GM21526 (cell line): ENCODE measurements at regions not wholly inside any gene's neighbourhood (a gene's known extent, or its start where the extent isn't known, plus 50 kb on each side); places are given as distances from the start of the nearest gene placed in this dataset.
"Not testable (repeated sequence)": the region's sequence is repeated elsewhere in the genome, so short reads cannot be mapped to it uniquely, and the experiment has no call there.

Source experiments
- ATAC-seq: cut with Tn5 transposase; IDR thresholded peaks from one replicate; pipeline ENCODE4 v1.9.1; 2021; ENCODE audit warnings: moderate library complexity; ENCODE audit not compliant: unreplicated experiment, low FRiP score

DNA sequence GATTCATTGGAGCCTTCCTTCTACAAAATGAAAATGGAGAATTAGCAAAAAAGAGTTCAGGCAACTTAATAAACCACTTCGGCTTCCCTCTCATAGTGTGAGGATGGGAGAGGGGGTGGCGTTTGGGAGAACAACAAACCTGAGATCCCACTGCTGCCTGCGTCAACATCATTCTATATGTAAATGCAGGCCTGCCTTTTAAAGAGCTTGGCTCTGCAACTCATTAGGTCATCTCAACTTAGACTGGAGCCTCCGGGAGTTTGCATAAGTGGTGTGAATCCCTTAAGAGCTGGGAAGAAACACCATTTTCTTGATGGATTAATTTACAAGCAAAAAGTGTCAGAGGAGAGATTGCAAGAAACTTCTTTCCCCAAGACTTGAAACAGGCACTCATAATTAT is 127.6 kb upstream of the DAB1 start:
- no peak for ATAC-seq

DNA sequence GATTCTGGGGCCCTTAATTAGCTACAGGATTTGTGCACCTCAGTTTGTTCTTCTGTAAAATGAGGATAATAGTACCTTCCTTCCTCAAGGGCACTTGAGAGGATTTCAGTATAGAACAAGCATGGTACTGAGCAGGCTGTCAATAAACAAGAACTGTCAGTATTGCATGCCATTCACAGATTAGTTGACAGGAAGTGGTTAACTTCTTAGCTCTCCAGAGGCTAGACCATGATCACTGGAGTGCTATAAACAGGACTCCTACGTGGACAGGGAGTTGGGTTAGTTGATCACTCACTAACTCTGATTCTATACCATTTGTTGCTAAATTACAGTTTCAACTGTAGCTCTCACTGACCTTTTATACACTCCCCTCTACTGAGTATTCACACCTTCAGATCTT is 126.2 kb upstream of the DAB1 start:
- no peak for ATAC-seq

DNA sequence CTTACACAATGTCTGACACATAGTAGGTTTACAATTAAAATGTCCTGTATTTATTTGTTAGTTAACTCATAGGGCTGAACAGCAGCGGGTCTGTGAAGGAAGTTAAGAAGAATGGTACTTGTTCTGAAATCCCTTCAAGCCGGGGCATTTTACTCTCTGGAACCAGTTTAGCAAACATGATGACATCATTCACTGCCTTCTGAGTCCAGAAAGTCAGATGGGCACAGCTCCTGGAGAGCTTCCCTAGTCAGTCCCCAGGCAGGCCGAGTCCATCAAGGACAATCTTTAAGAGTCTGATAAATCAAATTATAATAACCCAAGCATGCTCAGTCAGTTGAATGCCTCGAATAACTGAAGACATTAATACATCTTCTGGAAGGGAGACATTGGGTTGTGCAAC is 125.4 kb upstream of the DAB1 start:
- ATAC-seq, result no peak

DNA sequence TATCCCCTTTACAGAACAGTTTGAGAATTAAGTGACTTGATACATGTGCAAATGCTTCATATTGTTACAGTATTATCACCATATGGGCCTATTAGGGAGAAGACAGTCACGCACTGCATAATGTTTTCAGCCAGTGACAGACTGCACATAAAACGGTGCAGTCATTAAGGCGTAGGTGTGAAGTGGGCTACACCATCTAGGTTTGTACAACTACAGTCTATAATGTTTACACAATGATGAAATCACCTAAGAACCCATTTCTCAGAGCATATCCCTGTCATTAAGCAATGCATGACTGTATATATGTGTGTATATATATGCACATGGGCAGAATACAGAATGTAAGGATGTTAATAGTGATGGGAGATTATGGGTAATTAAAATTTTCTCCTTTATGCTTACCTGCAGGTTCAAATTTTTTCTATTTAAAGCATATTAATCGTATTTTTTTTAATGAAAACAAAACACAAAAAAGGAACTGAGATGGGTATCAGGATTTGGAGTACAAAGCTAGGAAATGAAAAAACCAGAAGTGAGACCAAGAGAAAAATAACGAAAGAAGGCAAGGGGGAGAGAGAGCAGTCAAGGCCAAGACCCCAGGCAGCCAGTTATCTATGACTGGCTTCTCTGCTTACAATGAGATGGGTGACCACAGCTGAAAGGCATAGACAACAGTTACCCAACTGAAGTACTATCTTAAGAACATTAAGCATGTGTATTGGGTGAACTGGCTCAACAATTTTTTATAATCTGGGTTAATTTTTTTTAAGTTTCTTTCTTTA is 122.9 kb upstream of the DAB1 start:
- ATAC-seq, result no peak

DNA sequence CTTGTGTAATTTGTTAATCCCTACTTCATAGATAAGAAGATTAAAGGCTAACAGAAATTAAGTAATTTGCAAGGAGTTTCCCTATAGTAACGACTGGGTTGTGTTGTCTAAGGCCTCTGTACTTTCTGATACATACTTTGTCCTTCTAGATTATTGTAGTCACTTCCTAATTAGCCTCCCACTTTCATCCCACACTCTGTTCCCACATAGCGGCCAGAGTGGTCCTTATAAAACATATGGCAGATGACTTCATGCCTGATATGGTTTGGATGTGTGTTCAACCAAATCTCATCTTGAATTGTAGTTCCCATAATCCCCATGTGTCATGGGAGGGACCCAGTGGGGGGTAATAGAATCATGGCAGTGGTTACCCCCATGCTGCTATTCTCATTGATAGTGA is 120.5 kb upstream of the DAB1 start:
- no peak for ATAC-seq

DNA sequence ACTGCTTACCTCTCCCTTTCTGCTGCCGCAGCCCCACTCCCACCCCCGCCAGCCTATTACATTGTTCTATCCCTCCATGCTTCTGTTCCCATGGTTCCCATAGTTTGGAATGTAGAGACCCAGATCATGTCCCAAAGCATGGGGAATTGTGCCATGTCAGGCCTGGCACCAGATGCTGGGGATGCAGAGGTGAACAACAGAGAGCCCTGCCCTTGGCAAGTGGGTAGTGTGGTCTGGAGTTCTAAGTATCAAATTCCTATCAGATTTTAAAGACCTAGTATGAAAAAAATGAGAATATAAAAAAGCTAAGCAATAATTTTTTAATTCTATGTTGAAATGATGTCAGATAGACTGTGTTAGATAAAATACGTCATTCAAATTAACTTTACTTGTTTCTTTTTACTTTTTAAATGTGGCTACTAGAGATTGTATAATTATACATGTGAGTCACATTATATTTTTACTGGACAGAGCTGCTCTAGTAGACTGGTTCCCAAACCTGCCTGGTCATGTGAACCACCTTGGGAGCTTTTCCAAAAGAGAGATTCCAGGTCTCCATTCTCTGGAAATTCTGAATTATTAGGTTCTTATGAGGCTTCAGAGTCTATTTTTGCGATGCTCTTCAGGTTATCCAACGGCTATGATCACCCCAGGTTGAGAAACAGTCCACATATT is 113.0 kb upstream of the DAB1 start:
- ATAC-seq, result no peak

DNA sequence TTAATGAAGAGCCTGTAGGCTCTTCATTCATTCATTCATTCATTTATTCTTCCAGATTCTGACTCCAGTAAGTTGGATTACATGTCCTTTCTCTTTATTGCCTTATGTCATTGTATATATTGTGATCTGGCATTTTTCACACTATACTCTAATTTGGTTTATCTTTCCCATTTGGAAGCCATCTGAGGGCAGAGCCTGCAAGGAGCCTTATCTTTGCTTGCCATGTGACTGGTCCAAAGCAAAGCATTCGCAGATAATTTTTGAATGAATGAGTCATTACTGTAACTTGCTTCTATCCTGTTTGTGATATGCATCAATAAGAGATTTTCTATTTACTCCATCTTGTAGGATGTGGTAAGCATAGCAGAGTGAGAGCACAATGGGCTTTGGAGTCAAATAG is 108.4 kb upstream of the DAB1 start:
- no peak for ATAC-seq

DNA sequence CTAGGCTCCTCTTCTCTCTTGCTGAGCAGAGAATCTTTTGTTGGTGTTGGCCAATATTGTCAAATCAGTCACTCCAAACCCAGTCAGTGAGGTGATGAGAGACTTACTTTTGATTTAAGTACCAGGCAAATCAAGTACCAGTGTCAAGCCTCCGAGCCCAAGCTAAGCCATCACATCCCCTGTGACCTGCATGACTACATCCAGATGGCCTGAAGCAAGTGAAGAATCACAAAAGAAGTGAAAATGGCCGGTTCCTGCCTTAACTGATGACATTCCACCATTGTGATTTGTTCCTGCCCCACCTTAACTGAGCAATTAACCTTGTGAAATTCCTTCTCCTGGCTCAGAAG is 107.0 kb upstream of the DAB1 start:
- not testable (repeated sequence) for ATAC-seq

DNA sequence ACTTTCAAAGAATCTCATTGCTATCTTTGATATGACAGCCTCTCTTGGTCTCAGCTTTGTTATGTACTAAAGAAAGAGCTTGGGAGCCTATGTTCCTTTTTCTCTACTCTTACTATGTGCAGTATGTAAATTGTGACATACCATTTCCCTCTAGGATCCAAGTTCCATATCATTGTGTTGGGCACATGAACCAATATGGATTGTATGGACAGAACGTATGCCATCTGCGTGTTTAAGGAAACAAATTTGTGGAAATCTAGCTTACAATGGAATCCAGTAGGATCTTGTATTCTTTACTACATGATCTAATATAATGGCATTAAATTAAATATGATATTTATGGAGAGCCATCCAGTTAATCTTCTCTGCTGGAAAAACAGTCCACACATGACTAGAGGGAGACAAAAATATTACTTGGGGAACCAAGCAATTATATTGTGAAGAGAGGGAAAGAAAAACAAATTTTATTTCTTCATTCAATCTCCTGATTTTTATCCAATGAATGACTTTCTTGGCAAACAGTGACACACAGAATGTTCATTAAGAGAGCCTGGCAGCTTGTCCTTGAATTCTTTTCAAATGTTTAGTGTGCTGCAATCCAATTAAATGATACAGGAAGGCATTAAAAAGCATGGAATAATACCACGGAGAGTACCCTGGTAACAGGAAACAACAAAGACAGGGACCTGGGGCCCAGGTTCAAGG is 106.5 kb upstream of the DAB1 start:
- no peak for ATAC-seq

DNA sequence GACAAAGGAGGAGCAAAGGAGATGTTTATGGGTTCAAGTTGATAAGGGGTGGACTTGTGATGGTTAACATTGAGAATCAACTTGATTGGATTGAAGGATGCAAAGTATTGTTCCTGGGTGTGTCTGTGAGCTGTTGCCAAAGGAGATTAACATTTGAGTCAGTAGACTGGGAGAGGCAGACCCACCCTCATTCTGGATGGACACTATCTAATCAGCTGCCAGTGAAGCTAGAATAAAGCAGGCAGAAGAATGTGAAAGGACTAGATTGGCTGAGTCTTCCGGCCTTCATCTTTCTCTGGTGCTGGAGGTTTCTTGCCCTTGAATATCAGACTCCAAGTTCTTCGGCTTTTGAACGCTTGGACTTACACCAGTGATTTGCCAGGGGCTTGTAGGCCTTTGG is 98.7 kb upstream of the DAB1 start:
- ATAC-seq, result no peak

DNA sequence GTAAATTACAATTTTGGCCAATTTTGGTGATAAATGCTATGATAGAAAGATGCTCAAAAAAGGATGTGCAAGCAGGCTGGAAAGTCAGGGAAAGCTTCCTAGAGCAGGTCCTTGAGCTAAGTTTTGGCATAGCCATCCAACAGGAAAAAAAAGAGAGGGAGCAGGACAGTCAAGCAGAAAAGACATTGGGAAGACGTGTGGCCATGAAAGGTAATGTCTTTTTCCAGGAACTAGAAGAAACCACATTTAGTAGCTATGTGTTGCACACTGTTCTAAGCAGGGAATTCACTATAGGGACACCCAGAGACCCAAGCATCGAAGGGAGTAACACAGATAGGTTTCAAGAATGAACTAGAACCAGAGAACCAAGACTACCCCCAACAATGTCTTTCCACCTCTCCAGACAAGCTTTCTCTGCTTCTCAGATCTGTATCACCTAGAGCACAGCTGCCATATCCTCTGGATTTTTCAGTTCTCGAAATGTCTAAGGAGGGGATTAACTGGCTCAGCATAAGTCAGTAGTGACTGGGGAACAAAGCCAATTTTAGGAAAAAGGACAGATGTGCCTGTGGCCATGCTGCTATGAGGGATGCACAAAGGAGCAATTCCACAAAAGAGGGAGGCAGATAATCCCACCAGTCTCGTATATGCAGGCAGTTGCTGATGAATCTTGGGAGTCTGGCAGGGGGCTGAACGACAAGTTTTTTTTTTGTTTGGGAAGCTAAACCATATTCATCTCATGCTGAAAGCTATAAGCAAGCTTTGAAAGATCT is 97.1 kb upstream of the DAB1 start:
- ATAC-seq, result no peak

DNA sequence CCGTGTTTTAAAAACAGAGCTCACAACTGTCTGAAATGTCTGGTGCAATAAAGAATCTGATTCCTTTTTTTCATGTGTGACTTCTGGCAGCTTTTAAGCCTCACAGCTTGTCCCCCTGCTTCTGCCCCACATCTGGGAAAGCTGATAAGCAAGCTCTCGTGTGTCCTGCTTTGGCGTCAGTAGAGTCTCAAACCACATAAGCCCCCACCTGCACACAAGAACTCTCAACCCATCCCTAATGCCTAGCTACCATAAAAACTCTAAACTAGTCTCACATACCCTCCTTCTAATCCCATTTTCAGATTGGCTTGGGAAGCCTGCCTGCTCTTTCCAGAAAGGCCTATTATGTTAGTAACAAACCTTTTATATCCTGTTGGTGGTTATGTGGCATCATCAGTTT is 94.6 kb upstream of the DAB1 start:
- ATAC-seq, result no peak

DNA sequence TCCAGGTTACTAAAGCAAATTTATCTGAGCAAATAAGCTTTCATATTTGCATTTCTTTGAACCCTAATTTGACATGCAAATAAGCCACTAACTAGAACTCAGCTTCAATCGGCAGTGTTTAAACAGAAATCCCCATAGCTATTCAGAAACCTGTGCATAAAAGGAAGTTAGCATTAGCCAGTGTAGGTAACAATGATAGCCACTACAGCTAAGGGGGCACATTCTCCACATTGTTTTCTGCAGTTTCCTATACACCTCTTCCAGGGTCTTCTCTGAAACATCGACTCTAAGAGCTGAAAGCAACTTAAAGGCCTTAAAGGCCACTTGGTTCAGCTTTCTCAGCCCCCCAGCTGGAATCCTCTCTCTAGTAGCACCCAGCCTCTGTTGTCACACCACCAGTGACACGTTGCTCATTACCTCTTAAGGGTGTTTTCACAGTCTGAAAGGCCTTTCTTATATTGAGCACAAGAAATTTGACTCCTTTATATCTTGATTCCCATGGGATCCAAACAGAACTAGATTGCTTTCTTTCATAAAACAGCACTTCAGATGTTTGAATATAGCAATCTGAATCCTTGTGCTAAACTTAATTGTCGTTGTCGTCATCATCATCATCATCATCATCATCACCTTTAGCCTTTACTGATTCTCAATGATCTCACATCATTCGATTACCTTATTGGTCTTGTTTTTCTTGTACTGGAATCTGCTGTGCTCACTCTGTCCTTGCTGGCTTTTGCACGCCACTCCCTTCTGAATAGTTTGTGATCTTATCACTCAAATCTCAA is 93.9 kb upstream of the DAB1 start:
- ATAC-seq, result no peak

DNA sequence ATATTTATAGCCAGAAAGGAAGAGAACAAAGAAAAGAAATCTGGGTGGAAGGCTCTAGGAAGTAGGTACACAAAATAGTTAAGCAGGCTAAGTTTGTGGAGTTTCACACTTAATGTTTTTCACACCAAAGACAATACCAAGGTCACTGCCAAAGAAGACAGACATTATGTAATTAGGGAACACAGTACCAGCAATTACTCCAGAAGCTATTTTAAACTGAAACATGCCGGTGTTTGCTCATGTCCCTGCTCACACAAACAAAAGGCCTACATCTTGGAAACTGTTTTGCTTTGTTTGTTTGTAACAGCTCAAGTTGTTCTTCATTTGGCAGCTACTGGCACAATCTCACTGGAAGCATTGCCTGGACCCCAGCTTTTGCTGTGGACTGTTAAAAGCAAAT is 88.5 kb upstream of the DAB1 start:
- no peak for ATAC-seq

DNA sequence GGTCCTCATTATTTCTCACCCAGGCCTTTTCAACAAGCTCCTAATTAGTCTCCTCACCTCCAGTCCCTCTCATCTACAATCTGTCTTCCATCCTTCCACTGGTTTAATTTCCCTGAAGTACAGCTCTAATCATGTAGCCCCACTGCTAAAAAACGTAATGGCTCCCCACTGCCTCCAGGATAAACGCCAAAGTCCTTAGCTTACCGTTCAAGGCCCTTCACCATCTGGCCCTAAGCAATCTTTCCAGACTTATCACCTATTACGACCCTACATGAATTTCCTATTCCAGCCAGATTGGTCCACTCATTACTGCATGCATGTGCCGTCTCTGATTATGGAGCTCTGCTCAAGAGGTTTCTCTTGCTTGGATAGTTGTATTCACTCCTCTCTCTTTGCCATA is 83.1 kb upstream of the DAB1 start:
- no peak for ATAC-seq

DNA sequence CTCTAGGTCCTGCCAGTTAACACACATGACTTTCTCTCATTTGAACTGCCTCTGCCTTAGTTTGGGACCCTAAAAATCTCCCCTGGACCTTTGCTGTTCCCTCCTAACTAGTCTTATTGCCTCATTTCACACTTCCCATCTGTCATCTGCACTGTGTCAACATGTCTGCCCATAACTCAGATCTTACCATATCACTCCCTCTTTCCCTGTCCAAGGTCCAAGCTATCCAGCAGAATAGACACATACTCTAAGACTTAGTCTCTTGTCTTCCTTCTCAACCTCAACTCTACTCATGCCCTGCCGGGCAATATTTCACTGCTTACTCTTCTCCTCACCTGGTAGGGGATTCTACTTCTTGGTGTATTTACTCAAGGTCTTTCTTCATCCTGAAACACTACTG is 79.5 kb upstream of the DAB1 start:
- no peak for ATAC-seq

DNA sequence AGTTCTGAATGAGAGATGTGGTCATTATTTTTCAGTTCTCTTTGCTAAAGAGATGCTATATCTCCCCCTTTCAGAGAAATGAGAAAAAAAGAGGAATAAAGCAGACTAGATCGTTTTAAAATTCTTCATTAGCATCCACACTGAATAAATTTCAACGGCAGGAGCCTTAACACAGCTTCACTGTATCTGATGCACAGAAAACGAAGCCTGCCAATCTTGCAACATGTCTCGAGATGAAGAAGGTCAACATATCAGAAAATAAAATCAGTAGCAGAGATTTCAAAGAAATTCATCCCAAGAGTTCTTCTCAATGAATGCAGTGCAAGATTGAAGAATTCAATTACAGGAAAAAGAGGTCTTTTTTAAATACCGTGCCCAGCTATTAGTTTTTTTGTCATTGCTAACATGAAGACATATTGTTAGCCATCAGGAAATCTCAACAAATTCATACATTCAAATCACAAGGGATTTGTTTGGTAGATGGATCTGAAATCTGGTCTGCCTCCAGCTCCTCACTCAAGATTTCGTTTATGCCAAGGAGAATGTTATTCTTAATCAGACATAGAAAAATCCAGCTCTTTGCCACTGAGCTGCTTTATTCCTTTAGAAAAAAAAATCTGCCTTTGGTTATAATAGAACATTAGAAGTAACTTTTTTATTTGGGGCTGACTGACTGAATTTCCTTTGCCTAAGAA is 76.4 kb upstream of the DAB1 start:
- ATAC-seq, result no peak

DNA sequence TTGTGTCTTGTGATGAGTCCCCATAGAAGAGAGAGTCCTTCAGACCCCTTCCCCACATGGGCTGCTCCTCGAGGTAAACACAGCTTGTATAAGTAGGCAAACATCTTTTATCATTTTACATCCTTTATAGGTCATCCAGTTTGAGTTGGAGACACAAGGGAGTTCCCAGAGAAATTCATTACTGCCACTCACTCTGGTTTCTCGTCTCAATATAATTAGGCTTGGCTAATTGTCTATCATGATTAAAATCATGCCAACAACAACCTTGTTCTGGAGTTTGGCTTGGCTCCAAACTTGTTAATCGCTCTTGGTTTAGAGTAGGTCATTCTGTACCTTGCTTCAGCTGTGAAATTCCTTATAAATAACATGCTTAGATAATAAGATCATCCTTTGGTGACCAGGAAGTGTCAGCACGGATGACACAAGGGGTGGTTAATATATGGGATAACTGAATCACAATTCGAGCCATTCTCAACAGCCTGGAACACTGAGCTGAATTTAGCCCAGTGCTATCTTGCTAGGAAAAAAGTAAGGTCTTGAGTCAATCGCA is 70.7 kb upstream of the DAB1 start:
- no peak for ATAC-seq

DNA sequence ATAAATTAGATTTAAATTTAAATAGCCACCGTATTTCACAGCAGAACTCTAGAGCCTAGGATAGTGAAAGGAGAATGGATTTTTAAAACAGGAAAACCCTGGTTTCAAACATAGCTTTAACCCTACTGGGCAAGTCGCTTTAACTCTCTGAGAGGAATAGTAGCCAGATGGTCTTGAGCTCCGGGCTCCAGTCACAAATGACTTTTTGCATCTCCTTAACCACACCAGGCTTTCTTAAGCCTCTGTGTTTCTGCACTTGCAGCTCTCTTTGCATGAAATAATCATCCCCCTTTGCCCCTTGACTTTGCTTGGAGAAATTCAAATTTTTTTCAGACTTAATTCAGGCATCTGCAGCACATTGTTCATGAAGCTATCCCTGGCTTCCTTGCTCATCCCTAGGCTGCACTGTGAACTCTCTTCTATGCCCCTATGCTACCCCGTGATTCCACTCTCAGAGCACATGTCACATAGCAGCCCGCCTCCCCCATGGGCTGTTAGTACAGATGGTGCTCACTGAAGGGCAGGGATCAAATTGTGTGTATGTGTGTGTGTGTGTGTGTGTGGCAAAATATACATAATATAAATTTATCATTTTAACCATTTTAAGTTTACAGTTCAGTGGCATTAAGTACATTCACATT is 68.8 kb upstream of the DAB1 start:
- no peak for ATAC-seq
